ENCODE measurements at regions not wholly inside any gene's neighbourhood (a gene's known extent, or its start where the extent isn't known, plus 50 kb on each side); places are given as distances from the start of the nearest gene placed in this dataset.

GRCh38 chr14:100486025-100486828 is 101.0 kb downstream of the BEGAIN start:
- no peak for TF ChIP-seq CTCF (conservative IDR thresholded peaks at IDR 0.05; ENCODE audit: low read depth)
- ChIA-PET POLR2A (ENCODE audit: low non-redundant PET) (no interaction called here), CTCF (no interaction called here)
- H3K27ac ChIP-seq, result no peak overlapping the region
- peak; percentile 76 for DNase-seq (ENCODE audit: low spot score)

Measured in RWPE1 (cell line).